ENCODE measurements at regions not wholly inside any gene's neighbourhood (a gene's known extent, or its start where the extent isn't known, plus 50 kb on each side); places are given as distances from the start of the nearest gene placed in this dataset.

- DNase-seq (ENCODE audit: low read depth), result no peak
- no peak for TF ChIP-seq CTCF (IDR thresholded peaks at IDR 0.05; ENCODE audit: control insufficient read depth, extremely low read depth, insufficient read depth)
- H3K4me3 ChIP-seq (ENCODE audit: low read depth, low read length), result no peak overlapping the region
These were observed 490.0 kb upstream of the HS6ST1 start for GRCh38 chr2:128808462-128809258.

GRCh38 chr2:128809259-128809636 lies 490.6 kb upstream of the HS6ST1 start:
- no peak for DNase-seq (ENCODE audit: low read depth)
- no peak for TF ChIP-seq CTCF (IDR thresholded peaks at IDR 0.05; ENCODE audit: control insufficient read depth, extremely low read depth, insufficient read depth)
- H3K4me3 ChIP-seq (ENCODE audit: low read depth, low read length), result no peak overlapping the region

GRCh38 chr2:128809880-128810279 lies 491.2 kb upstream of the HS6ST1 start:
- no peak for TF ChIP-seq CTCF (IDR thresholded peaks at IDR 0.05; ENCODE audit: control insufficient read depth, extremely low read depth, insufficient read depth)
- no peak for DNase-seq (ENCODE audit: low read depth)
- no peak overlapping the region for H3K4me3 ChIP-seq (ENCODE audit: low read depth, low read length)

GRCh38 chr2:128812183-128812940 lies 493.7 kb upstream of the HS6ST1 start:
- H3K4me3 ChIP-seq (ENCODE audit: low read depth, low read length), result no peak overlapping the region
- TF ChIP-seq CTCF (IDR thresholded peaks at IDR 0.05; ENCODE audit: control insufficient read depth, extremely low read depth, insufficient read depth), result no peak
- no peak for DNase-seq (ENCODE audit: low read depth)

- no peak for DNase-seq (ENCODE audit: low read depth)
- no peak for TF ChIP-seq CTCF (IDR thresholded peaks at IDR 0.05; ENCODE audit: control insufficient read depth, extremely low read depth, insufficient read depth)
- no peak overlapping the region for H3K4me3 ChIP-seq (ENCODE audit: low read depth, low read length)
These were observed 494.8 kb upstream of the HS6ST1 start for GRCh38 chr2:128813352-128814034.

- no peak overlapping the region for H3K4me3 ChIP-seq (ENCODE audit: low read depth, low read length)
- no peak for DNase-seq (ENCODE audit: low read depth)
- no peak for TF ChIP-seq CTCF (IDR thresholded peaks at IDR 0.05; ENCODE audit: control insufficient read depth, extremely low read depth, insufficient read depth)
These were observed 496.6 kb upstream of the HS6ST1 start for GRCh38 chr2:128815248-128815647.

Data from LNCaP clone FGC (cell line).